GM12878 (cell line): ENCODE measurements at regions not wholly inside any gene's neighbourhood (a gene's known extent, or its start where the extent isn't known, plus 50 kb on each side); places are given as distances from the start of the nearest gene placed in this dataset.

ENCODE experiments used
- ATAC-seq: fragments of 200-7000 bp; cut with Tn5 transposase; 3 replicates; pipeline ENCODE4 v1.9.1; 2020; ENCODE audit warnings: mild to moderate bottlenecking, moderate library complexity
- BruUV-seq: library from RNA; stranded (reverse); fragments of 400-500 nt; replicated peaks from 2 replicates; lab custom pipeline; 2021; lab: Mats Ljungman, UMichigan
- CTCF ChIA-PET: fragments of 300-600 bp; sonication (Branson Sonifier 250); formaldehyde crosslinking; extraction: SDS; loops from one replicate; lab custom pipeline; 2021; ENCODE audit warnings: inconsistent platforms; lab: Yijun Ruan, JAX
- POLR2A ChIA-PET: fragments of 350-600 bp; formaldehyde crosslinking; extraction: SDS; loops from one replicate; lab custom pipeline; 2021; ENCODE audit warnings: inconsistent platforms; lab: Charles Lee
- RAD21 ChIA-PET: fragments of 300-600 bp; sonication (Branson Sonifier 250); formaldehyde crosslinking; loops from one replicate; lab custom pipeline; 2023; ENCODE audit warnings: antibody characterized with exemption; ENCODE audit not compliant: unreplicated experiment; lab: Charles Lee
- SMC1A ChIA-PET: fragments of 300-600 bp; sonication (Branson Sonifier 250); formaldehyde crosslinking; loops from one replicate; lab custom pipeline; 2023; ENCODE audit not compliant: unreplicated experiment, uncharacterized antibody; lab: Charles Lee
- DNase-seq: peaks from one replicate; pipeline ENCODE4 v3.0.0-alpha.2; 2011; ENCODE audit warnings: low read depth, low spot score
- FAIRE-seq: peaks from 3 replicates; lab custom pipeline; 2011; peaks lifted over from hg19 to GRCh38; lab: Jason Lieb, UNC
- H2AFZ ChIP-seq: 2 replicates; pipeline ENCODE4 v1.6.0; 2011; ENCODE audit warnings: low read depth, low read length, control low read depth; ENCODE audit not compliant: control insufficient read depth
- H3K27ac ChIP-seq: 2 replicates; pipeline ENCODE4 v1.5.1; 2011; ENCODE audit warnings: control low read depth; ENCODE audit not compliant: control insufficient read depth, insufficient read depth
- H3K27me3 ChIP-seq, 2 experiments: replicated peaks in 1 of 2; 2 replicates each; pipeline versions ENCODE4 v1.6.0 to v1.6.1; 2011; ENCODE audit warnings: low read length in 1 of 2; ENCODE audit not compliant: control insufficient read depth in 2 of 2, insufficient read depth in 2 of 2
- H3K36me3 ChIP-seq, 2 experiments: 2 replicates each; pipeline ENCODE4 v1.5.1; 2011; ENCODE audit warnings: low read length in 1 of 2; ENCODE audit not compliant: control insufficient read depth in 2 of 2, insufficient read depth in 2 of 2
- H3K4me1 ChIP-seq: 2 replicates; pipeline ENCODE4 v1.6.1; 2011; ENCODE audit warnings: mild to moderate bottlenecking, low read length, moderate library complexity, mixed read lengths; ENCODE audit not compliant: control insufficient read depth, insufficient read depth
- H3K4me2 ChIP-seq: 2 replicates; pipeline ENCODE4 v1.6.0; 2011; ENCODE audit warnings: control low read depth; ENCODE audit not compliant: control insufficient read depth, insufficient read depth
- H3K4me3 ChIP-seq: fragments of 200-600 bp; sonication (generic); 2 replicates; pipeline ENCODE4 v1.5.1; 2016
- H3K79me2 ChIP-seq: 2 replicates; pipeline ENCODE4 v1.6.0; 2011; ENCODE audit warnings: low read length; ENCODE audit not compliant: control insufficient read depth, insufficient read depth
- H3K9ac ChIP-seq: 2 replicates; pipeline ENCODE4 v1.8.0; 2011; ENCODE audit warnings: low read length, control low read depth, mixed read lengths; ENCODE audit not compliant: control insufficient read depth, insufficient read depth
- H3K9me3 ChIP-seq: replicated peaks from 3 replicates; pipeline ENCODE4 v1.5.1; 2011; ENCODE audit warnings: mild to moderate bottlenecking, low read length; ENCODE audit not compliant: control insufficient read depth, insufficient read depth
- H4K20me1 ChIP-seq: 2 replicates; pipeline ENCODE4 v1.6.0; 2011; ENCODE audit not compliant: control insufficient read depth, insufficient read depth
- BCL11A ChIP-seq: IDR thresholded peaks from 2 replicates; pipeline ENCODE4 v1.6.1; 2011; ENCODE audit warnings: low read depth, low read length
- CBX3 ChIP-seq: fragments of 200-600 bp; sonication (generic); IDR thresholded peaks from 2 replicates; pipeline ENCODE4 v1.6.1; 2016; ENCODE audit warnings: low read depth, borderline replicate concordance
- CHD4 ChIP-seq: fragments of 200-600 bp; sonication (generic); IDR thresholded peaks from 2 replicates; pipeline ENCODE4 v1.6.1; 2016; ENCODE audit warnings: mild to moderate bottlenecking
- FOXK2 ChIP-seq: fragments of 450-650 bp; IDR thresholded peaks from 2 replicates; pipeline ENCODE4 v1.6.1; 2017; ENCODE audit warnings: mild to moderate bottlenecking, moderate library complexity
- JUNB ChIP-seq: IDR thresholded peaks from 2 replicates; pipeline ENCODE4 v1.6.1; 2016; ENCODE audit warnings: antibody characterized with exemption, mild to moderate bottlenecking
- KLF5 ChIP-seq: fragments of 450-650 bp; IDR thresholded peaks from 2 replicates; pipeline ENCODE4 v1.6.1; 2014; ENCODE audit warnings: mild to moderate bottlenecking; ENCODE audit not compliant: partially characterized antibody
- NFXL1 ChIP-seq: fragments of 450-650 bp; IDR thresholded peaks from 2 replicates; pipeline ENCODE4 v1.6.1; 2017; ENCODE audit warnings: antibody characterized with exemption, mild to moderate bottlenecking, borderline replicate concordance
- NRF1 ChIP-seq: conservative IDR thresholded peaks from 2 replicates; pipeline ENCODE4 v1.6.1; 2011; ENCODE audit warnings: mild to moderate bottlenecking, low read depth, low read length, improper control_type of control experiment
- POLR2AphosphoS5 ChIP-seq: IDR thresholded peaks from 2 replicates; pipeline ENCODE4 v1.6.1; 2011; ENCODE audit warnings: mild to moderate bottlenecking, low read length, inconsistent platforms
- SIX5 ChIP-seq: IDR thresholded peaks from 2 replicates; pipeline ENCODE4 v1.6.1; 2011; ENCODE audit warnings: mild to moderate bottlenecking, low read depth, low read length, moderate library complexity; ENCODE audit not compliant: severe bottlenecking
- TCF3 ChIP-seq: IDR thresholded peaks from 2 replicates; pipeline ENCODE4 v1.6.1; 2012; ENCODE audit warnings: low read depth, mild to moderate bottlenecking, low read length, borderline replicate concordance; ENCODE audit not compliant: insufficient read depth
- in situ Hi-C: fragments of 300-500 bp; cut with MboI; formaldehyde crosslinking; loops from 9 replicates; pipeline ENCODE4 v1.14.3; 2018; ENCODE audit warnings: mixed read lengths
- intact Hi-C: fragments of 100-400 bp; cut with micrococcal nuclease; formaldehyde crosslinking; loops from one replicate; pipeline ENCODE4 v1.14.2; 2022; ENCODE audit not compliant: unreplicated experiment
- TF ChIP-seq, protein P1 (sequence below): IDR thresholded peaks from 2 replicates; pipeline ENCODE4 v1.6.1; 2011; ENCODE audit warnings: borderline replicate concordance, low read depth, mild to moderate bottlenecking, moderate library complexity, low read length; ENCODE audit not compliant: insufficient read depth, poor library complexity, severe bottlenecking

DNA sequence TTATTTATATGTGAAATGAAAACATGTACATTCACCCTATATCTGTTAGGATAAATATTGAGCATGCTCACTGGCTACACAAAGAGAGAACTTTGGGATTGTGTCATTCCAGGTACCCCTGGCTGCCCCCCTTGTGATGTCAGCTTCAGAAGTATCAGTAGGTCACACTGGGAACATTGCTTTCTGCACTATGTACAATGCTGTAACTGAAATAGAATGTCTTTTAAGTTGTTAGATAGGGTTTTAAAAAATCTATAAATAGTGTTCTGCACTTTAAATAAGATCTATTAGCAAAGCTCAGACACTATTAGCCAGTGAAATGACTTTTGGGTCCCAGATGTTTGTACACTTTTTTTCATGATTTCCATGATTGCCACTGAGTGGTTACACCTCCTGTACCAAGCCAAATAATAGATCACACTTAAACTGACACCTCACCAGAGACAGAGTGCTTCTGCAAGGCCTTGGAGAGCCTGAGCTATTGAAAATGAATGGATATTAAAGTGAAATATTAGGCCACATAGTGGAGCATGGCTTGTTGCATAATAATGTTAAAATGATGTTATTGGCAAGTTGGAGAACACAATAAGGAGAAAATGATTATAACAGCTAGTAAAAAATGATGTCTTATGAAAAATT is 297.0 kb upstream of the NXPH2 start:
- in situ Hi-C loops, result no loop called here
- FAIRE-seq (no peak), ATAC-seq (no peak)
- H3K4me1 ChIP-seq, result no peaks in the 10 kb centered on the region
- H3K79me2 ChIP-seq, result no peaks in the 10 kb centered on the region
- no peak overlapping the region for H3K9ac ChIP-seq
- no peak overlapping the region for H3K27ac ChIP-seq
- TF ChIP-seq BCL11A (no peak), NFXL1 (no peak), TCF3 (no peak), NRF1 (no peak), SIX5 (no peak), JUNB (no peak), FOXK2 (no peak), KLF5 (no peak), CHD4 (no peak), POLR2AphosphoS5 (no peak), CBX3 (no peak)
- TF ChIP-seq, protein P1, sequence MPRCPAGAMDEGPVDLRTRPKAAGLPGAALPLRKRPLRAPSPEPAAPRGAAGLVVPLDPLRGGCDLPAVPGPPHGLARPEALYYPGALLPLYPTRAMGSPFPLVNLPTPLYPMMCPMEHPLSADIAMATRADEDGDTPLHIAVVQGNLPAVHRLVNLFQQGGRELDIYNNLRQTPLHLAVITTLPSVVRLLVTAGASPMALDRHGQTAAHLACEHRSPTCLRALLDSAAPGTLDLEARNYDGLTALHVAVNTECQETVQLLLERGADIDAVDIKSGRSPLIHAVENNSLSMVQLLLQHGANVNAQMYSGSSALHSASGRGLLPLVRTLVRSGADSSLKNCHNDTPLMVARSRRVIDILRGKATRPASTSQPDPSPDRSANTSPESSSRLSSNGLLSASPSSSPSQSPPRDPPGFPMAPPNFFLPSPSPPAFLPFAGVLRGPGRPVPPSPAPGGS, result no peak
- TF ChIP-seq, all 136 proteins: peak for 0
- POLR2A ChIA-PET, result interaction anchor here (0.6 kb wide), 1 partner anchor 1431 kb away, joined by 3 read pairs; no protein-coding TSS in a partner anchor
- no peaks in the 10 kb centered on the region for H3K27me3 ChIP-seq
- no peaks in the 10 kb centered on the region for H3K9me3 ChIP-seq
- no peak for DNase-seq
- RAD21 ChIA-PET, result no interaction called here
- intact Hi-C loops, result no loop called here
- SMC1A ChIA-PET, result interaction anchor here (1.1 kb wide), 1 partner anchor 32 kb away, joined by 3 read pairs; no protein-coding TSS in a partner anchor
- no peaks in the 10 kb centered on the region for H3K36me3 ChIP-seq
- no peak overlapping the region for H3K4me3 ChIP-seq
- H4K20me1 ChIP-seq, result no peaks in the 10 kb centered on the region
- CTCF ChIA-PET, result no interaction called here
- BruUV-seq, result no TSS peak
- no peak overlapping the region for H2AFZ ChIP-seq
- H3K4me2 ChIP-seq, result no peak overlapping the region
